Natural killer cell (primary cell): ENCODE measurements at regions not wholly inside any gene's neighbourhood (a gene's known extent, or its start where the extent isn't known, plus 50 kb on each side); places are given as distances from the start of the nearest gene placed in this dataset.

Source experiments
- ATAC-seq, 3 donors: fragments of 150-1000 bp in 2 of 3; fragments of 200-7000 bp in 1 of 3; cut with Tn5 transposase; 1 replicate in 1 of 3; 2 replicates in 2 of 3; pipeline ENCODE4 v1.10.0; 2021; ENCODE audit warnings: mild to moderate bottlenecking in 2 of 3, moderate library complexity in 2 of 3
- DNase-seq, 2 donors: peaks; one replicate each; pipeline versions ENCODE4 v3.0.0 to v3.0.0-alpha.2; 2013 to 2021; ENCODE audit warnings: mixed read lengths in 1 of 2
- H3K27ac ChIP-seq: one replicate; pipeline ENCODE4 v1.5.1; 2013; ENCODE audit warnings: mild to moderate bottlenecking, low read length
- H3K27me3 ChIP-seq: one replicate; pipeline ENCODE4 v1.6.1; 2013; ENCODE audit warnings: low read length; ENCODE audit not compliant: control insufficient read depth, insufficient read depth
- H3K36me3 ChIP-seq: one replicate; pipeline ENCODE4 v1.6.1; 2013; ENCODE audit warnings: low read length; ENCODE audit not compliant: control insufficient read depth, insufficient read depth
- H3K4me1 ChIP-seq: one replicate; pipeline ENCODE4 v1.6.1; 2013; ENCODE audit warnings: low read length; ENCODE audit not compliant: control insufficient read depth, insufficient read depth
- H3K4me3 ChIP-seq: one replicate; pipeline ENCODE4 v1.5.1; 2013; ENCODE audit warnings: low read length
- H3K9me3 ChIP-seq: one replicate; pipeline ENCODE4 v1.6.1; 2013; ENCODE audit warnings: low read length; ENCODE audit not compliant: control insufficient read depth, insufficient read depth
- H3K27ac Mint-ChIP-seq, 2 donors: one replicate each; pipeline ENCODE4 v1.8.0; 2022; ENCODE audit warnings: mild to moderate bottlenecking in 2 of 2, mixed read lengths in 2 of 2, moderate library complexity in 1 of 2
- H3K27me3 Mint-ChIP-seq, 2 donors: one replicate each; pipeline ENCODE4 v1.8.0; 2022; ENCODE audit warnings: low read depth in 2 of 2, mixed read lengths in 2 of 2
- H3K36me3 Mint-ChIP-seq: one replicate; pipeline ENCODE4 v1.8.0; 2022; ENCODE audit warnings: mixed read lengths
- H3K4me1 Mint-ChIP-seq, 2 donors: one replicate each; pipeline ENCODE4 v1.8.0; 2022; ENCODE audit warnings: mixed read lengths in 2 of 2
- H3K4me3 Mint-ChIP-seq: one replicate; pipeline ENCODE4 v1.8.0; 2022; ENCODE audit warnings: mild to moderate bottlenecking, moderate library complexity, mixed read lengths
- H3K9me3 Mint-ChIP-seq, 2 donors: one replicate each; pipeline ENCODE4 v1.8.0; 2022; ENCODE audit warnings: mixed read lengths in 2 of 2
- CTCF ChIP-seq: fragments of 200-600 bp; IDR thresholded peaks from one replicate; pipeline ENCODE4 v1.8.0; 2022; ENCODE audit warnings: antibody characterized with exemption
- WGBS: methylation state at CpG from one replicate; pipeline ENCODE4 v1.1.7; 2013; ENCODE audit warnings: missing lambda C conversion rate; ENCODE audit not compliant: insufficient coverage; 5-methylcytosine and 5-hydroxymethylcytosine counted together
- intact Hi-C: fragments of 100-400 bp; cut with micrococcal nuclease; formaldehyde crosslinking; loops from one replicate; pipeline ENCODE4 v1.14.2; 2022

GRCh38 chr7:110347081-110347480 lies 743.8 kb upstream of the LRRN3 start:
- no peaks in the 10 kb centered on the region for H3K36me3 Mint-ChIP-seq
- peaks cover 3 to 12% of the 10 kb centered on the region in 2 donors for H3K9me3 Mint-ChIP-seq
- H3K27me3 ChIP-seq: no peaks in the 10 kb centered on the region
- no peak for DNase-seq
- H3K27ac Mint-ChIP-seq: no peak overlapping the region
- H3K4me3 ChIP-seq: no peak overlapping the region
- WGBS: 87% methylated on average over 3 of the region's 3 CpGs
- H3K27me3 Mint-ChIP-seq: no peaks in the 10 kb centered on the region
- no peaks in the 10 kb centered on the region for H3K4me1 ChIP-seq
- intact Hi-C loops: no loop called here
- H3K9me3 ChIP-seq: no peaks in the 10 kb centered on the region
- no peak overlapping the region for H3K4me3 Mint-ChIP-seq
- no peaks in the 10 kb centered on the region for H3K36me3 ChIP-seq
- TF ChIP-seq CTCF: no peak
- H3K27ac ChIP-seq: no peak overlapping the region
- ATAC-seq: no peak
- H3K4me1 Mint-ChIP-seq: no peaks in the 10 kb centered on the region

GRCh38 chr7:110356438-110356837 lies 734.5 kb upstream of the LRRN3 start:
- H3K9me3 ChIP-seq: peaks cover 4% of the 10 kb centered on the region
- Mint-ChIP-seq H3K27me3 (no peaks in the 10 kb centered on the region), H3K4me3 (no peak overlapping the region), H3K4me1 (no peaks in the 10 kb centered on the region), H3K36me3 (peaks cover 8% of the 10 kb centered on the region), H3K27ac (no peak overlapping the region), H3K9me3 (peaks cover 18 to 43% of the 10 kb centered on the region in 2 donors)
- intact Hi-C loops: no loop called here
- H3K27ac ChIP-seq: no peak overlapping the region
- DNase-seq (no peak), ATAC-seq (no peak)
- no peak for TF ChIP-seq CTCF
- H3K4me1 ChIP-seq: no peaks in the 10 kb centered on the region
- no peaks in the 10 kb centered on the region for H3K27me3 ChIP-seq
- no peaks in the 10 kb centered on the region for H3K36me3 ChIP-seq
- WGBS: 83% methylated on average over 8 of the region's 8 CpGs
- H3K4me3 ChIP-seq: no peak overlapping the region

GRCh38 chr7:110358028-110358427 lies 732.9 kb upstream of the LRRN3 start:
- H3K27ac ChIP-seq: no peak overlapping the region
- DNase-seq (no peak), ATAC-seq (no peak)
- Mint-ChIP-seq H3K27ac (no peak overlapping the region), H3K4me3 (no peak overlapping the region), H3K9me3 (peaks cover 26 to 50% of the 10 kb centered on the region in 2 donors), H3K27me3 (no peaks in the 10 kb centered on the region), H3K4me1 (no peaks in the 10 kb centered on the region), H3K36me3 (peaks cover 13% of the 10 kb centered on the region)
- no peaks in the 10 kb centered on the region for H3K4me1 ChIP-seq
- TF ChIP-seq CTCF: no peak
- H3K4me3 ChIP-seq: no peak overlapping the region
- peaks cover 4% of the 10 kb centered on the region for H3K9me3 ChIP-seq
- intact Hi-C loops: no loop called here
- H3K36me3 ChIP-seq: no peaks in the 10 kb centered on the region
- no peaks in the 10 kb centered on the region for H3K27me3 ChIP-seq
- WGBS: no CpG with 5 or more reads among the region's 1 CpG

GRCh38 chr7:110371709-110372108 lies 719.2 kb upstream of the LRRN3 start:
- Histone ChIP-seq H3K9me3 (no peaks in the 10 kb centered on the region), H3K27ac (no peak overlapping the region), H3K4me1 (no peaks in the 10 kb centered on the region), H3K36me3 (no peaks in the 10 kb centered on the region), H3K27me3 (no peaks in the 10 kb centered on the region), H3K4me3 (no peak overlapping the region)
- intact Hi-C loops: no loop called here
- Mint-ChIP-seq H3K9me3 (peaks cover 15 to 24% of the 10 kb centered on the region in 2 donors), H3K4me1 (no peaks in the 10 kb centered on the region), H3K27ac (no peak overlapping the region), H3K36me3 (peaks cover 6% of the 10 kb centered on the region), H3K27me3 (no peaks in the 10 kb centered on the region), H3K4me3 (no peak overlapping the region)
- DNase-seq: no peak
- 82% methylated on average over 1 of the region's 3 CpGs for WGBS
- TF ChIP-seq CTCF: no peak
- no peak for ATAC-seq
